H1 (cell line): ENCODE measurements at regions not wholly inside any gene's neighbourhood (a gene's known extent, or its start where the extent isn't known, plus 50 kb on each side); places are given as distances from the start of the nearest gene placed in this dataset.

ENCODE experiments used
- CTCF ChIA-PET: fragments of 300-600 bp; sonication (Branson Sonifier 250); formaldehyde crosslinking; loops from one replicate; lab custom pipeline; 2021; ENCODE audit not compliant: partially characterized antibody; lab: Charles Lee
- POLR2A ChIA-PET: fragments of 300-600 bp; sonication (Branson Sonifier 250); formaldehyde crosslinking; loops from one replicate; lab custom pipeline; 2021; ENCODE audit warnings: inconsistent platforms; ENCODE audit not compliant: partially characterized antibody; lab: Charles Lee
- DNase-seq, 2 experiments: peaks; one replicate each; pipeline versions ENCODE4 v3.0.0 to v3.0.0-alpha.2; 2010 to 2022; ENCODE audit warnings: low spot score in 2 of 2, low read depth in 1 of 2, mixed read lengths in 1 of 2
- FAIRE-seq: peaks from 2 replicates; lab custom pipeline; 2011; peaks lifted over from hg19 to GRCh38; lab: Jason Lieb, UNC
- H2AFZ ChIP-seq: 2 replicates; pipeline ENCODE4 v1.8.1; 2012; ENCODE audit warnings: low read length, inconsistent platforms
- H2AK5ac ChIP-seq: 2 replicates; pipeline ENCODE4 v1.6.1; 2013; ENCODE audit warnings: low read depth, low read length
- H2BK120ac ChIP-seq: replicated peaks from 2 replicates; pipeline ENCODE3; 2013; ENCODE audit warnings: low read depth, low read length, inconsistent platforms
- H2BK12ac ChIP-seq: 2 replicates; pipeline ENCODE4 v1.6.1; 2013; ENCODE audit warnings: low read depth, low read length
- H2BK15ac ChIP-seq: 2 replicates; pipeline ENCODE4 v1.6.1; 2013; ENCODE audit warnings: low read length
- H2BK20ac ChIP-seq: 2 replicates; pipeline ENCODE4 v1.6.1; 2013; ENCODE audit warnings: low read length
- H2BK5ac ChIP-seq: 2 replicates; pipeline ENCODE4 v1.6.1; 2013; ENCODE audit warnings: low read depth, low read length
- H3K14ac ChIP-seq: 2 replicates; pipeline ENCODE4 v1.6.1; 2013; ENCODE audit warnings: inconsistent platforms; ENCODE audit not compliant: insufficient read length
- H3K18ac ChIP-seq: 2 replicates; pipeline ENCODE4 v1.6.1; 2013; ENCODE audit warnings: low read length; ENCODE audit errors: extremely low read depth
- H3K23ac ChIP-seq: 2 replicates; pipeline ENCODE4 v1.6.1; 2013; ENCODE audit warnings: inconsistent platforms; ENCODE audit not compliant: insufficient read length
- H3K23me2 ChIP-seq: 2 replicates; pipeline ENCODE4 v1.6.1; 2013; ENCODE audit warnings: low read depth, low read length
- H3K27ac ChIP-seq: 2 replicates; pipeline ENCODE4 v1.6.1; 2011; ENCODE audit warnings: low read depth, low read length, inconsistent platforms
- H3K27me3 ChIP-seq, 4 experiments: replicated peaks in 1 of 4; 1 replicate in 1 of 4; 2 replicates in 3 of 4; pipeline versions ENCODE4 v1.6.1 to v1.8.1; 2011 to 2013; ENCODE audit warnings: low read length in 3 of 4, mild to moderate bottlenecking in 3 of 4, inconsistent platforms in 2 of 4, mixed read lengths in 2 of 4, moderate library complexity in 1 of 4; ENCODE audit not compliant: control insufficient read depth in 3 of 4, insufficient read depth in 3 of 4; ENCODE audit errors: extremely low read depth in 1 of 4
- H3K36me3 ChIP-seq, 4 experiments: 2 replicates each; pipeline versions ENCODE4 v1.6.1 to v1.8.1; 2011 to 2013; ENCODE audit warnings: mild to moderate bottlenecking in 4 of 4, low read length in 3 of 4, moderate library complexity in 2 of 4, control low read depth in 1 of 4, inconsistent platforms in 1 of 4; ENCODE audit not compliant: insufficient read depth in 4 of 4, control insufficient read depth in 2 of 4
- H3K4ac ChIP-seq: replicated peaks from 2 replicates; pipeline ENCODE3; 2013; ENCODE audit warnings: low read length, low read depth, mixed read lengths, inconsistent platforms; ENCODE audit not compliant: insufficient read length
- H3K4me1 ChIP-seq, 4 experiments: replicated peaks in 1 of 4; 1 replicate in 1 of 4; 2 replicates in 3 of 4; pipeline versions ENCODE4 v1.6.1 to v1.8.1; 2011 to 2013; ENCODE audit warnings: low read length in 3 of 4, inconsistent platforms in 2 of 4, mixed read lengths in 1 of 4; ENCODE audit not compliant: insufficient read depth in 4 of 4, control insufficient read depth in 3 of 4
- H3K4me2 ChIP-seq, 2 experiments: 2 replicates each; pipeline versions ENCODE4 v1.6.1 to v1.8.1; 2011 to 2013; ENCODE audit warnings: low read depth in 2 of 2, low read length in 2 of 2, control low read depth in 1 of 2, inconsistent platforms in 1 of 2, mild to moderate bottlenecking in 1 of 2; ENCODE audit not compliant: insufficient read depth in 1 of 2
- H3K4me3 ChIP-seq, 4 experiments: fragments of 200-600, 300-600 bp in 1 of 4; sonication (generic), shearing (Covaris generic), sonication (Bioruptor Twin) in 1 of 4; 2 replicates each; pipeline versions ENCODE4 v1.5.1 to v1.8.1; 2011 to 2016; ENCODE audit warnings: low read length in 4 of 4, low read depth in 3 of 4, control low read depth in 2 of 4, inconsistent platforms in 2 of 4, mild to moderate bottlenecking in 2 of 4, mixed read lengths in 1 of 4, moderate library complexity in 1 of 4; ENCODE audit not compliant: insufficient read depth in 2 of 4; ENCODE audit errors: extremely low read depth in 1 of 4
- H3K56ac ChIP-seq: replicated peaks from 2 replicates; pipeline ENCODE3; 2013; ENCODE audit warnings: low read depth, mild to moderate bottlenecking, mixed read lengths, low read length, inconsistent platforms; ENCODE audit not compliant: insufficient read length
- H3K79me1 ChIP-seq: 2 replicates; pipeline ENCODE4 v1.6.1; 2013; ENCODE audit warnings: low read depth, low read length, control low read depth
- H3K79me2 ChIP-seq, 2 experiments: 2 replicates each; pipeline versions ENCODE4 v1.6.1 to v1.8.1; 2012 to 2013; ENCODE audit warnings: low read length in 2 of 2, mild to moderate bottlenecking in 2 of 2, inconsistent platforms in 1 of 2; ENCODE audit not compliant: insufficient read depth in 2 of 2, control insufficient read depth in 1 of 2
- H3K9ac ChIP-seq, 4 experiments: replicated peaks in 1 of 4; 1 replicate in 1 of 4; 2 replicates in 3 of 4; pipeline versions ENCODE4 v1.6.1 to v1.8.1; 2011 to 2013; ENCODE audit warnings: low read depth in 3 of 4, low read length in 3 of 4, control low read depth in 2 of 4, mild to moderate bottlenecking in 2 of 4, moderate library complexity in 2 of 4, inconsistent platforms in 1 of 4; ENCODE audit errors: extremely low read depth in 1 of 4
- H3K9me3 ChIP-seq, 2 experiments: 2 replicates each; pipeline versions ENCODE4 v1.6.1 to v1.8.1; 2012 to 2013; ENCODE audit warnings: mild to moderate bottlenecking in 2 of 2, moderate library complexity in 2 of 2, control low read depth in 1 of 2, inconsistent platforms in 1 of 2, low read depth in 1 of 2, low read length in 1 of 2, mixed read lengths in 1 of 2; ENCODE audit not compliant: insufficient read depth in 2 of 2
- H4K20me1 ChIP-seq, 2 experiments: replicated peaks in 1 of 2; 2 replicates each; pipeline versions ENCODE3 to v1.8.1; 2011 to 2013; ENCODE audit warnings: inconsistent platforms in 2 of 2, low read length in 2 of 2, mild to moderate bottlenecking in 1 of 2; ENCODE audit not compliant: insufficient read depth in 2 of 2, control insufficient read depth in 1 of 2
- H4K5ac ChIP-seq: 2 replicates; pipeline ENCODE4 v1.6.1; 2013; ENCODE audit warnings: low read length, low read depth, mixed read lengths, inconsistent platforms; ENCODE audit not compliant: insufficient read length
- H4K8ac ChIP-seq: 2 replicates; pipeline ENCODE4 v1.8.0; 2013; ENCODE audit warnings: mild to moderate bottlenecking, moderate library complexity, low read length, inconsistent platforms; ENCODE audit not compliant: insufficient read depth; ENCODE audit errors: extremely low read depth
- H4K91ac ChIP-seq: replicated peaks from 2 replicates; pipeline ENCODE3; 2013; ENCODE audit warnings: low read length, mixed read lengths, inconsistent platforms; ENCODE audit not compliant: insufficient read length
- ATF2 ChIP-seq: IDR thresholded peaks from 2 replicates; pipeline ENCODE4 v1.6.1; 2012; ENCODE audit warnings: low read length, inconsistent platforms
- CREB1 ChIP-seq: IDR thresholded peaks from 2 replicates; pipeline ENCODE4 v1.6.1; 2012; ENCODE audit warnings: inconsistent platforms
- EGR1 ChIP-seq: IDR thresholded peaks from 2 replicates; pipeline ENCODE4 v1.6.1; 2011; ENCODE audit warnings: low read depth, low read length, borderline replicate concordance
- EZH2 ChIP-seq: fragments of 200-600 bp; sonication (generic); IDR thresholded peaks from 2 replicates; pipeline ENCODE4 v1.7.1; 2012; ENCODE audit warnings: low read depth, mild to moderate bottlenecking, moderate library complexity, low read length, inconsistent platforms; ENCODE audit not compliant: severe bottlenecking
- GTF2F1 ChIP-seq: IDR thresholded peaks from 2 replicates; pipeline ENCODE4 v1.6.1; 2012; ENCODE audit warnings: low read depth, low read length, improper control_type of control experiment, borderline replicate concordance
- NRF1 ChIP-seq: IDR thresholded peaks from 2 replicates; pipeline ENCODE4 v1.6.1; 2011; ENCODE audit warnings: mild to moderate bottlenecking, low read depth, low read length, improper control_type of control experiment
- POLR2A ChIP-seq, 2 experiments: IDR thresholded peaks; 1 replicate in 1 of 2; 2 replicates in 1 of 2; pipeline ENCODE4 v1.6.1; 2011; ENCODE audit warnings: low read depth in 2 of 2, low read length in 2 of 2, mild to moderate bottlenecking in 2 of 2; ENCODE audit errors: control extremely low read depth in 1 of 2
- RNF2 ChIP-seq: fragments of 200-900, 300-1000 bp; sonication (generic); IDR thresholded peaks from 2 replicates; pipeline ENCODE4 v1.7.1; 2016; ENCODE audit warnings: borderline replicate concordance, low read depth, mild to moderate bottlenecking, antibody characterized with exemption, low read length; ENCODE audit not compliant: poor library complexity, severe bottlenecking; ENCODE audit errors: missing control alignments
- RXRA ChIP-seq: IDR thresholded peaks from 2 replicates; pipeline ENCODE4 v1.6.1; 2011; ENCODE audit warnings: low read depth, mild to moderate bottlenecking, low read length, moderate library complexity; ENCODE audit not compliant: insufficient read depth
- SUZ12 ChIP-seq: fragments of 200-600 bp; sonication (generic); IDR thresholded peaks from 2 replicates; pipeline ENCODE4 v1.6.1; 2012; ENCODE audit warnings: mild to moderate bottlenecking, inconsistent platforms, low read length, moderate library complexity, mixed read lengths
- TAF7 ChIP-seq: optimal IDR thresholded peaks from 2 replicates; pipeline ENCODE3; 2011; ENCODE audit warnings: low read depth, mild to moderate bottlenecking, inconsistent platforms, low read length, moderate library complexity, borderline replicate concordance
- WGBS, 2 experiments: shearing (Covaris generic) in 1 of 2; methylation state at CpG; one replicate each; pipeline versions ENCODE4 v1.1.6 to v1.1.7; 2013 to 2015; ENCODE audit warnings: low lambda C conversion rate in 2 of 2, mixed read lengths in 2 of 2, inconsistent platforms in 1 of 2, low coverage in 1 of 2, missing lambda C conversion rate in 1 of 2; ENCODE audit not compliant: insufficient replicate concordance in 2 of 2, insufficient coverage in 1 of 2, insufficient read length in 1 of 2; ENCODE audit errors: extremely low coverage in 1 of 2, missing lambda C conversion rate in 1 of 2; 5-methylcytosine and 5-hydroxymethylcytosine counted together

- no peak for DNase-seq
- Histone ChIP-seq H4K20me1 (no peaks in the 10 kb centered on the region), H4K5ac (no peak overlapping the region), H2BK5ac (no peak overlapping the region), H3K4me1 (no peaks in the 10 kb centered on the region), H3K27ac (no peak overlapping the region), H2AK5ac (no peak overlapping the region), H3K9ac (no peak overlapping the region), H3K79me1 (no peaks in the 10 kb centered on the region), H3K14ac (no peak overlapping the region), H3K4me2 (no peak overlapping the region), H3K9me3 (no peaks in the 10 kb centered on the region), H2AFZ (no peak overlapping the region), H4K91ac (no peak overlapping the region), H3K79me2 (no peaks in the 10 kb centered on the region), H3K4ac (no peak overlapping the region), H3K18ac (no peak overlapping the region), H2BK20ac (no peak overlapping the region), H3K36me3 (no peaks in the 10 kb centered on the region), H3K23ac (no peak overlapping the region), H3K4me3 (no peak overlapping the region), H3K23me2 (no peaks in the 10 kb centered on the region), H3K27me3 (no peaks in the 10 kb centered on the region), H2BK15ac (no peak overlapping the region), H2BK12ac (no peak overlapping the region), H3K56ac (no peak overlapping the region), H2BK120ac (no peak overlapping the region), H4K8ac (no peak overlapping the region)
- POLR2A ChIA-PET = no interaction called here
- CTCF ChIA-PET = interaction anchor here (0.5 to 1.3 kb wide), 3 partner anchors 9 to 438 kb away, joined by 3 to 5 read pairs (median 3); no protein-coding TSS in a partner anchor
- no peak for FAIRE-seq
- no peak for TF ChIP-seq CREB1
- no peak for TF ChIP-seq GTF2F1
- TF ChIP-seq NRF1 = no peak
- TF ChIP-seq RXRA = no peak
- no peak for TF ChIP-seq EZH2
- no peak for TF ChIP-seq TAF7
- TF ChIP-seq SUZ12 = no peak
- TF ChIP-seq POLR2A (IDR thresholded peaks at IDR 0.05; ENCODE audit: control extremely low read depth in 1 of 2, low read depth in 2 of 2, low read length in 2 of 2) = no peak
- no peak for TF ChIP-seq EGR1
- no peak for TF ChIP-seq ATF2
- TF ChIP-seq RNF2 = no peak
- 91% methylated on average over 1 of the region's 1 CpG; no CpG with 5 or more reads in 1 of the 2 experiments for WGBS, 2 experiments
Measured at GRCh38 chr12:77120156-77121085, 55.1 kb upstream of the E2F7 start.
